Stimulated activated CD4-positive, alpha-beta T cell treated with anti-CD3 and anti-CD28 coated beads, Interleukin-1b, Interleukin-23, amount 100 ng/mL, for 48 hours (primary cell): ENCODE measurements at regions not wholly inside any gene's neighbourhood (a gene's known extent, or its start where the extent isn't known, plus 50 kb on each side); places are given as distances from the start of the nearest gene placed in this dataset.

ENCODE experiments used
- DNase-seq: peaks from one replicate; pipeline ENCODE4 v3.0.0-alpha.2; 2020

DNA sequence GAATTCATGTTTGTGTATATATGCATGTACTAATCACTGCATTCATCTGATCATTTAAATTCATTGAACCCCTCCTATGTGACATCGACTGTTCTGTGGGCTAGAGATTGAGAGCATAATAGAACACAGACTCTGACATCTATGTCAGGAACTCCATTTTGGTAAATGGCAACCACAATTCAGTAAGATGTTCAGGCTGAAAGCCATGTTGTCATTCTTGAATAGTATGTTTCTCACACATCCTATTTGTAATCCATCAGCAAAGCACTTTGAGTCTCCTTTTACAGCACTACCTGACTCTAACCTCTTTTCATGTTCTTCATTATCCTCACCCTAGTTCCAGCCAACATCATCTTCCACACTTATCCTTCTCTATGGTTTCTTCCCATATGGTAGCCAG is 413.8 kb upstream of the MEX3C start:
- no peak for DNase-seq

DNA sequence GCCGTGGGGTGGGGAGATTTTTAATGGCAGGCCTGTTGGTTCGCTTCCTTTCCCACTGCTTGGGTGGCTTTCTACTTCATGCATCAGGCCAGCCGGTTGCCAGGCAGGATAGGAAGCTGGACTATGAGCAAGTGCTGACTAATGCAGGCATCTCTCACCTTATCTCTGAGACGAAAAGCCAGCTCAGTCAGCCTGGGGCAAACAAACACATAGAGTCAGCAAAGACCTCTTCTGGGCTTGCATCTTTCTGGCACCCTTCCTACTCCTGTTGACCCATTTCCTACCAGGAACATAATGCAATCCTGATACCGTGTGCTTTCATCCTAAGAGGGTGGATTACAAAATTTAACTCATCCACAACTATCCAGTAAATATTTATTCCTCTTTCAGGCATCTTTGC is 416.6 kb upstream of the MEX3C start:
- DNase-seq: no peak

DNA sequence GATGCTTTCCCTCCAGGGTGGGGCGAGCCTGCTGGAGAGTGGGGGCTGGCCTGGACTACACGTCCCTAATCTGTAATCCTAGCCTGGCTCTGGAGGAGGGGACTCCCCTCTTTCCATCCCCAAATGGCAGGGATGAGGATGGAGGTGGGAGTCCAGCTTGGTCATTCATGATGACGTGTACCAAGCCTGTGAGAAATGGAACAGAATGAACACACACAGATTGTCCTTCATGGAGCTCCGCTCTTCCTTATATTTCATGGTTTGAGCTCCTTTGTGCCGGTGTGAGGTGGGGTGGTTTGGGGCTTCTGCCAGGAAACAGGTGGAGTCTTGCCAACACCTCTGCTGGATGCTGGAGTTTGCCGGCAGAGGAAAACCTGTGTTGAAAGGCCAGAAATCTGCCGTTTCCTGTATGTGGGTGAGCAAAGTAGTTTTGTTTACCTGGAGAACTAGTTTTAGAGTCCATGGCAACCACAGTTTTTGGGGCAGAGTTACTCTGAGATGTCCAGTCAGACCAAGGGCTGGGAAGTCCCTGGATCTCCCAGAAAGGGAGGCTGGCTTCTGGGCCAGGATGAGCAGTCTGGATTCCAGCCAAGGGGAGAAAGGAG is 417.6 kb upstream of the MEX3C start:
- DNase-seq: no peak

DNA sequence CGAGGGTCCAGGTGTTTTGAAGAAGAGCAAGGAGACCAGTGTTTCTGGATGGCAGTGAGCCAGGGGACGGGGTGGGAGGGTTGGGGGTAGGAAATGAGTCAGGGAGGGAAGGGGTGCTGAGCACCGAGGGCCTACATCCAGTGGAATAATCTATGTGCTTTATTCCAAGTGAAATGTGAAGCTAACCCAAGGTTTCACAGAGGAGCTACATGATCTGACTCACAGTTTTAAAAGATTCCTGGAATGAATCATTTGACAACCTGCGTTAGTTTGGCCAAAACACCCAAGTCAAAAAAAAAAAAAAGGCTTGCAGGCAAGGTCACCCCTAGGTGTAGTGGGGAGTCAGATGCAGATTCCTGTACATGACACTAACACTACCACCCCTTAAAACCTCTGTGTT is 419.7 kb upstream of the MEX3C start:
- no peak for DNase-seq

DNA sequence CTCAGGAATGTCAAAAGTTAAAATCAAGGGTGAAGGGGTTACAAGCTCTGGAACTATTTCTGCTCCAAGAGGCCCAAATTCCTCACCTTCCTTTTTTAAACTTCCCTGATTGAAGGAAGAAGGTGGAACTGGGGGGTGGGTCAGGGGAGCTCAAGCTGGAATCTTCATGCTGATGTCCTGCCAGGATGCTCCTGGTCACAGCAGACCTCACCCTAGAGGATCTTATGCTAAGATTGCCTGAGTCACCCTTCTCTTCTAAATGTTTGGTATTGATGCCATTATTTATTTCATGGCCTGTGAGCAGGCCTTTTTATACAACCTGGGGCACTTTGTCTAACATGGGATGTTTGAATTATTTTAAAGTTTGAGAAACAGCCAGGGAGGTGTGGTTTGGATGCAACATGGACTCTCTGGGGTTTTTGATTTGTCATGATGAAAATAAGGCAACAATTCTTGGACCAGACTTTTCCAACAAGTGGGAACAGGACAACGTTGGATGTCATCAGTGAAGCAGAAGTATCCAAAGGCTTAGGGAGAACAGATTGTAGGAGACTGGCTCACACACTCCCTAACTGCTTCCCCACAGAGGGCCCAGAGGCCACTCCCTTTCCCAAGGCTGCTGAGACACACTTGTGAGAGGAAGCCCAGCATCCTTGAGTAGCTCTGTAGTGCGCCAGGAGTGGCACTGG is 420.2 kb upstream of the MEX3C start:
- DNase-seq: no peak

DNA sequence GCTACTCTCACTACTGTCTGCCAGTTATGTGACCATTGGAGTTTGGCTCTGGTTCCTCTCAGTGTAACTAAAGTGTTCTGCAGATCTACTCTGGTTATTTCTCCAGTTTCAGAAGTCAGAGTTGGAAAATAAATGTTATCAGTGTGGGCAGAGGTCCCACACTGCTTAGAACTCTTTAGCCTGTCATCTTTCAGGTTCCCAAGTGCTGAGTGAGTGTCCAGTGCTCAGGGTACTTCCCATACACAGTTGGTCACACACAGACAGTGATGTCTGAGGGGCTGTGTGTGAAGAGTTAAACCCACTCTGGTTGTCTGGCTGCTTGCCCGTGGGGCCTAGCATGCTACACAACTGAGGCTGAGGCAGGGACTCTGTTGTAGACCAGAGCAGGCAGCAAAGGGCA is 421.8 kb upstream of the MEX3C start:
- DNase-seq: no peak

DNA sequence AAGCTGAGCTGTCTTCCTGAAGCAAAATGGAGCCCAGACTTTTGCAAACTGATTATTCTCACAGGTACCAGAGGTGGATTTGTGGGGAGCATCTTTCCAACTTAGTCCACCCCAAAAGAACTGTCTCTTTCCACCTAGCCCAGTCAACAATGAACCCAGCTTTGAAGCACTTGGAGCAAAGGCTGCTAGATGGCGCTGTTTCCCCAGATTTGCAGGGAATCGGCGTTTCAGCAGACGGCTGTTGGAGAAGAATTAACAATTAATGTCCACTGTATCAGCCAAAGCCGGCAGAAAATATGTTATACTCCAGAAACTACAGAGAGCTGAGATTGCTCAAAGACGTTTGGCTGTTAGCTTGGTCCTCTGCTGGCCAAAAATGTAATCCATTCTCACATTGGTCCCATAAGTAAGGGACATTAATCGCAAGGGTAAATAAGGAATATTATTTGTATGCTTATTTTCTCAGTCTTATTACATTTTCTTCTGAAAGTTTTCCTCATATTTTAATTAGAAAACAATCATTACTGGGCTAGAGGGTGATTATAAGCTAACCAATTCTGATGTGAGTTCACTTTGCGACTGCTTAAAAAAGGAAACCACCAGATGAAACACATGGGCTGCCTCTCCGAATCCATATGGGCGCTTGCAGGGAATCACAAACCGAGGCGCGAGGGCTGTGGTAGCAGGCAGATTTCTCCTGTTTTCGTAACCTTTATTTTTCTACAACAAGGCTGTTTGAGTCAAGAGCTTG is 423.8 kb upstream of the MEX3C start:
- peak; percentile 21 for DNase-seq

DNA sequence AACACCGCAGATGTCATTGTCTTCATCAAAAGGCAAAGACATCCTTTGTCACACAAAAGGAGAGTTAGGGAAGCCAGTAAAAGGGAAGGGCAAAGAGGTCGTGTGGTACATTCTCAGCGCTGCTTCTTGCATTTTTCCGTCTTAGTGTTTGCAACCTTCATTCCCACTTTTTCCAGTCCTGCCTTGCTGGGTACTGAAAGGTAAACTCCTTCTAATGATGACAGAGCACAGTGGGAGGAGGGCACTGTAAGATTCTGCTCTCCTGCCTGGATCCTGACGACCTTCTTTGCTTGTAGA is 424.3 kb upstream of the MEX3C start:
- no peak for DNase-seq

DNA sequence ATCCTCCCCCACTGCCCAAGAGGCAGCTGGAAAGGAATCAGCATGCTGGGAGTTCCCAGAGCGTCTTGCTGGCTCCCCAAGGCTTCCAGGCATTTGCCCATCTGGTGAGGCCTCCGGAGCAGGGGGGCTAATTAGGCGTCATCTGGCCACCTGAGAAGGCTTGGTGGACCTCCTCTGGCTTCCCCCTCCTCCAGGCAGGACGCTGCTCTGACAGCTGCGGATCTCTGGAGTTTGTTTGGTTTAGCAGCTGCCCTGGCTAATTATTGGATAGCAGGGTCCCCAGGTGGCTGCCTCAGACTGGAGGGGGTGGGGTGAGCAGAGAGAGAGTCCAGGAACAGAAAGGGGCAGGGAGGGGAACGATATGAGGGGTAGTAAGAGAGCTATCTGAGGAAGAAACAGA is 425.2 kb upstream of the MEX3C start:
- DNase-seq: no peak

DNA sequence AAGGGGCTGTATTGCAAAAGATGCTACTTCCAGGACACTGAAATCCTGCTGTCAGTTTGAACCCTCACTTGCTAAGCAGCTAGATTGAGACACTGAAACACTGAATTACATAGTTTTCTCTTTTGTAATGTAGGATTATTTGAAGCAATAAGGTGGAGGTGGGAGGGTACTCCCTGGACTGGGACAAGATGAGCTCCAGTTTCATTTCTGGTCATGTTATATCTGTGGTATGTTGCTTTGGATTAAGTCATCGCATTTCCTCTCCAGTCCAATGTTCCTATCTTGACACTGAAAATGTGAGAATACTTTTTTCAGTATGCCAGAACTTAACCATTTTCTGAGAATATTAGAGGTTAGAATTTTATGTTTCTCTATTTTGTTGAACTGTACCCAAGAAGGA is 426.2 kb upstream of the MEX3C start:
- no peak for DNase-seq

DNA sequence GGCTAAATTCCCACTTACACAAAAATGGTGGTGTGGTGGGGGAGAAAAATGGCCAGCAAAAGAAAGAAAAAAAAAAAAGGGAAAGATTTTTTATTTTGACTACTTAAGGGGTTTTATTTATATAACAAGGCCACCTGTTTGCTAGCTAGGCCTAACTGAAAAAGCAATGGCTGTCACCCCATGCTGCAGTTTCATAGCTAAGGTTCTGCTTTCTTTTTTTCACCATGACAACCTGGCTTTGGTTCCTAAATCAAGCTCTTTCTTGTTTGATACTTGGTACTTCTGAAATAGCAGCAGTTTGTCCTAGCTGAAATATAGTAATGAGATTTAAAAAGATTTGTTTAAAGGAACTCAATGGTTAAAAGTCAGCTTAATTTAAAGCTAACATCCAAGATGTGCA is 433.2 kb upstream of the MEX3C start:
- no peak for DNase-seq

DNA sequence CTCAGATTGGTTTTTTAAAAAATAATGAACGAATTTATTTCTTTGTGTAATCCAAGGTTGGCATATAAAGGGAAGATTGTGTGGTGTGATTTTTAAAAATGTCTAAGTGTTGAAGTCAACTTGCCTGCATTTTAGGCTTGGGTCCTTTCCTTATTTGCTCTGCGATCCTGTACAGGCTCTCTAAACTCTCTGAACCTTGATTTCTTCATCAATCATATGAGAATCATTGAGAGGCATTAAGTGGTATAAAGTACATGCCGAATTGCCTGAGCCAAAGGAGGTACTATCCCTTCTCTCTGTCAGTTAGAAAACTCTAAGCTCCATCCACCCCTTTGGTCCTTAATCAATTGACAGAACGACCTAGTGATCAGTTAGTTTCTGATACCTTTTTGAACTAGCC is 440.4 kb upstream of the MEX3C start:
- DNase-seq: no peak

DNA sequence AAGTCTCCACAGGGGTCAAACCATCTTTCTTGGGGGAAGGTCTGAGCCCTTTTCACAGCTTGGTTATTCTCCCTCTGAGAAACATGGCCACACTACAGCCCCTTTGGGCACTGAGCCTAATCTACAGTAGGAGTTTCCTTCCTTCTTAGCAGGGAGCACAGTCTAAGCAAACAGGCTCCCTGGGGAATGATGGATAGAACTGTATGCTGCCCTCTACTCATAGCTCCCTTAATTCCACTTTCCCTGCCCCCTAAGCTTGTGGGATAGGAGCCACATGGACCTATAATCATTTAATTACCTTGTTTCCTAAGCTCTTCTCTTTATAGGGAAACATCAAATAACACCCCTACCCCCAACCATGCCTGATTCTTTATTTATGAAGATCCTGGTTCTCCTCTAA is 442.1 kb upstream of the MEX3C start:
- no peak for DNase-seq

DNA sequence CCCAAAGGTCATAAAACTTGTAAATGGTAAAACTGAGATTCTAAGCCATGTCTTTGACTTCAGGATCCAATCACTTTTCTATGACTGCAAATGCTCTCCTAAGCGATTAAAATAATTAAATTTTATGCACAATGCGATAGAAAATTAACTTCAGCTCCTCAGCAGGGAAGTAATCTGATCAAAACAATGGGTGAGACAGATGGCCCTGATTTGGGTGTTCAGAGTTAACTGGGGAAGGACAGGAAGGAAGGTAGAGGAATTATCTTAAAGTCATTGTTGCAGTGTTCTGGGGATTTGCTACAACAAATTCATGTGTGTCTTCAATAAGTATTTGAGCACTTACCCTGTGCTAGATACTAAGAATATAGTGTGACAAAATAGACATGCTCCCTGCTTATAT is 446.0 kb upstream of the MEX3C start:
- no peak for DNase-seq

DNA sequence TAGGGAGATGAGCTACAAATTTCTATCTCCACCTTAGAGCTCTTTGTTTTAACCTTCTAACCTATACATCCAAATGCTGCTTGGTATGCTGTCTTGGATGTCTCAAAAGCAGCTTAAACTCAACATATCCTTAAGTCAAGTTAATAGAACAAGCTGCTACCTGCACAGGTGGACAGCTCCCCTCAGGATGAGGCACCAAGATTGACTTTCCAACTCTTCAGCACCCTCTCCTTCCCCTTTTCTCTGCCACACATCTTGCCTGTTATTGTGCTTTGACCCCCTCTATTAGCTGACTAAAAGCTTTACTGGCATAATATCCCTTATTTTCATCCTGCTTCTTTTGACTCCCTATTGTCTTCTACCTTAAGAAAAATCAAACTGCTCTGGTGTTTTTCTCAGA is 448.1 kb upstream of the MEX3C start:
- DNase-seq: no peak

DNA sequence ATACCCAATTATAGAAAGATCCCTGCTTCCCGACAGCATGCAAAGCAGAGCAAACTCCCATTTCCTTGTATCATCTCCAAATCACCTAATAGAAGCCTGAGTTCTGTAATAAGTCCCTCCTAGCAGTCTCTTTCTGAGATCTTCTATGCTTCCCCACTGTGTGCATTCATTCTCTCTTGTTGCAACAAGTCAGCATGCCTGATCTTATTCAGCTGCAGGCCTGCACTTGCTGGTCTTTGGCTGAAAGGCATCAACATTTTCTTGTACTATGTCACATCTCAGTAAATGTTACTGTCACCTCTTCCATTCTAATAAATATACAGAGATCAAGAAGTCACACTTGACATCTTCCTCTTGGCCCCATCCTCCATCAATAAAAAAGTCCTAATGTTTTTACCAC is 449.9 kb upstream of the MEX3C start:
- no peak for DNase-seq

DNA sequence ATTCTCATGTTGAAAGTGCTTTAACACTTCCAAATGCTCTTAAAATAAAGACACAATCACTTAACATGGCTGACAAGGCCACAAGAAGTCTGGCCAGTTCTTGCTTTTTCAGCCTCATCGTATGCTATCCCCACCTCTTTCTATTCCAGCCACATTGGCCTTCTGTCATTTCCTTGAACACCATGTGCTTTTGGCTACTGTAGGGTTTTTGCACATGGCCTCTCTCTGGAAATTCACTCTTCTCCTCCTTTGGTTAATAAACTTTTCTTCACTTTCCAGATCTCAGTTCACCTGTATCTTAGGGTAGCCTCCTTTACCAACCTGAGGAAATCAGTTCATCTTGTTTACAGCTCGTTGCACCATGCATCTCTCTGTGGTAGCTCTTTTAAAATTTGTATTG is 450.5 kb upstream of the MEX3C start:
- no peak for DNase-seq

DNA sequence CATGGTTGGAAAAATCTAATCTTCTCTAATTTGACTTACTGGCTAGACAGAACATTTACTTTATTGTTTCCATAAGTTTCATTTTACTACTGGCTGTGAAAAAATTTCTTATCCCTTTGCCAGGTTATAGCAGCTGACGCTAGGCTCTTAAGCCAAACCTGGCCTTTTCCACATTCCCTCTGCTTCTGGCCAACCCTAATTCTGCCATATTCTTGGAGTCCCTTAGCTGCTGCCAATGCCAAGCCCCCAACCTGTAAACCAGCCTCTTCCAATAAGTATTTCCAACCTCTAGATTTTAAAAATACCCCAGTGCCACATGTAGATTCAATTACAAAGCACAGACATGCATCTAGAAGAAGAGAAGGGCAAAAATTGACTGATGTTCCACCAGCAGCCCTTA is 452.3 kb upstream of the MEX3C start:
- DNase-seq: no peak

DNA sequence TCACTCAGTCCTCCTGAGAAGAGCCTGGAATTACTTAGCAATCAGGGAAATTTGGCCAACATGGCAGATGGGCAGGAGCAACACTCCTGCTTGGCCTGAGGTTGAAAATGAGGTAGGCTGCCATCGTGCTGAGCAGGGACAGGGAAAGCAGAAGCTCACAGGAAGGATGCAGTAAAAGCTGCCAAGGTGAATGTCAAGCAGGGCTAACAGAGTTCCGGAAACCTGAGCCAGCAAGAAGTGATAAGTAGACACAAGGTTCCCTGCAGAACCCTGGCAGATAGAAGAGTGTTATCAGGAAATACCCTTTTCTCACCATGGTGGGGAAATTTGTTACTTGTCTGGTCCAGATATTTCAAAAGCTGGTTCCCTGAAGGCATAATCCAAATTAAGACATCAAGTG is 454.3 kb upstream of the MEX3C start:
- no peak for DNase-seq

DNA sequence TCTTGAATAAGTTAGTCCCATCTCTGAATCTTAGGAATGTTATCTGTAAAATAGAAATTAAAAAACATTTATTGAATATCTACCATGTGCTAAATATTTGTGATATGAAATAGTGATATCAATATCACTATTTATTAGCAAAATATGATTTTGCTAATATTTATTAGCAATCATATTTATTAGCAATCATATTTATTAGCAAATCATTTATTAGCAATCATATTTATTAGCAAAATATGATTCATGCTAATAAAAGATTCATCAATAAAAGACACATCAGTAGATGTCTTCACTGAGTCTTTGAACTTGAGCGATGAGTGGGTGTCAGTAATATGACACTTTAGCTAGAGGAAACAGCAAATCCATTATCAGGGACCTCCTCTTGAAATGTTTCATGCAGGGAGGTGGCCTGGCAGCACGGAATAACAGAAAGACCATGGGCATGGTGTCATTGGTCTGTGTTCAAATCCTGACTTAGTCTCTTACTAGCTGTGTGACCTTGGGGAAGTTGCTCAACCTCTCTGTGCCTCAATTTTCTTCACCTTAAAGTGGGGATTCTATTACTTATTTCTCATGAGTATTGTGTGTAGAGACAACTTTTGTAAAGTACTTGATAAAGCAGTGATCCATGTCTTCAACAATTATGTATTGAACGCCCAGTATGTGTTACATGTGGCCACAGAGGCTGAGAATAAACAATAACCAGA is 456.2 kb upstream of the MEX3C start:
- no peak for DNase-seq

DNA sequence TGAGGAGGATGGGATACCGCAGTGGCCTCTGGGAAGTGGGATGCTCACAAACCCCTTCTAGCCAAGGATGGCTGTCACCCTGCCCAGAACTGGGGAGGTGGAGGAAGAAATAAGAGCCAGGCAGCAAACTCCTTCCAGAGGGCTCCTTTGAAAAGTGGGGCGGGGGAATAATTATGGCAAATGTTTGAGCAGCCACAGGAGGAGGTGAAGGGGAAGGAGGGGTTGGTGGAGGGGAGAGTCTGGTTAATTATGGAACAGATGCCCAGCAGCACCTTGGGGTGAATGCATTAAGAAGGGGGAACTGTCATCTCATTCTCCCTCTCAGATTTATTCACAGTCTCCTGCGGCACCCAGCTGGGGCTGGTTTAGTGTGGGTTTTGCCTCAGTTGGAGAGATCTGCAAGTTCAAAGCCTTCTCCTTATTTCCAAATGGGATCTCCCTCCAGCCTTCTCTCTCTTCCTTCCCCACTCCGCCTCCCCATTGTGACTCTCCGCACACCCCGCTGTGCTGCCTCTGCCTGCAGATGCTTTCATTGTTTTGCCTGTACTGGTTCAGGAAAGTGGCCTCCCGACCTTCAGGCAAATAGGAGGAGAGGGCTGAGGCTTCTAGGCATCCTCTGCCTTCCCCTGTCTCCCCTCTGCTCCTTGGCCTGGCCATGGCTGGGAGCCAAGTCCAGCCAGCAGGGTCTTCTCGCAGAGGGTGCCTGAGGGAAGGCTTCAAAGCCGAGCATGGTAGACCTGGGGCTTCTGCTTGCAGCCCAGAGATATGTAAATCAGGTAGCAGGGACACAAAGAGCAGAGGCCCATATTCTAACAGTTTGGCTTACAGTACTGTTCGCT is 457.2 kb upstream of the MEX3C start:
- no peak for DNase-seq

DNA sequence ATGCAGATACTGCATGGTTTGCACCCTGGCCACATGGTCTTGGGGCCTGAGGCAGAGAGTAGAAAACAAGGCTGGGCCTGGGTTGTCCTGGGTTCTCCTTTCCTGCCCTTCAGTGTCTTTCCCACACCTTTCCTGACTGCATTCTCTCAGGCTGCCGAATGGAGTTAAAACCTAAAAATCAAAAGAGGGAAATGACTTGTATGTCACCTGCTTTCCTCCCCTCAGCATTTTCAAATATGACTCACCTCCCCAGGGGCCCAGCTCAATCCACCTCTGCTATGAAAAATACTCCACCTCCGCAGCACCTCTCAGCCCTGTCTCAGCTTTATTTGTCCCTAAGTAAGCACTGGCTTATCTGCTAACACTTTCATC is 457.8 kb upstream of the MEX3C start:
- no peak for DNase-seq

DNA sequence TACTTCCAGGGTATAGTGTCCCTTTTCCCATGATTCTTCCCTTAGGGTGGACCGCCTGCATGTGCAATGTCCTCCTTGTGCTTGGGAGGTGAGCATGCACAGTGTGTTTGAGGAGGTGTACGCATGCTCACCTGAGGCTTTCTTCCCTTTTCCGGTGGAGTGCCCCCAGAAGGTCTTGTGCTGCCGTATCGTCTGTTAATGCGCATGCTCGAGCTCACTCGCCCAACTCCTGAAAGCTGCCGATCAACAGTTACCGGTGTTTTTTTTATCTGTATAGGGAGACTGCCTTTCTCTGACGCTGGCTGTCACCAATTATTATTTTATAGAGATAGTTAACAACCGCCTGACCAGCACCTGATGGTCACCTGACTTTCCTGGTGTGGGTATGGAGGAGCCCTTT is 458.8 kb upstream of the MEX3C start:
- no peak for DNase-seq
